CD4-positive, alpha-beta T cell treated with Interleukin-1 beta for 1 hour (primary cell): ENCODE measurements at regions not wholly inside any gene's neighbourhood (a gene's known extent, or its start where the extent isn't known, plus 50 kb on each side); places are given as distances from the start of the nearest gene placed in this dataset.
"Not testable (repeated sequence)": the region's sequence is repeated elsewhere in the genome, so short reads cannot be mapped to it uniquely, and the experiment has no call there.

Source experiments
- DNase-seq, 2 donors: peaks; one replicate each; pipeline ENCODE4 v3.0.0-alpha.2; 2020 to 2022

- DNase-seq = not testable (repeated sequence)
These were observed 132.7 kb upstream of the HSFY2 start for GRCh38 chrY:18906198-18906597.

GRCh38 chrY:18904296-18904695, 130.8 kb upstream of the HSFY2 start:
- DNase-seq = no peak

GRCh38 chrY:18891994-18892393, 118.5 kb upstream of the HSFY2 start:
- DNase-seq = no peak

- DNase-seq = no peak
These were observed 116.0 kb upstream of the HSFY2 start for GRCh38 chrY:18889548-18889947.

GRCh38 chrY:18884748-18885147, 111.2 kb upstream of the HSFY2 start:
- no peak for DNase-seq

- DNase-seq = not testable (repeated sequence)
These were observed 95.6 kb upstream of the HSFY2 start for GRCh38 chrY:18869145-18869544.

GRCh38 chrY:18866887-18867551, 93.5 kb upstream of the HSFY2 start:
- not testable (repeated sequence) for DNase-seq

- DNase-seq = not testable (repeated sequence)
These were observed 87.3 kb upstream of the HSFY2 start for GRCh38 chrY:18860856-18861255.

- not testable (repeated sequence) for DNase-seq
These were observed 85.1 kb upstream of the HSFY2 start for GRCh38 chrY:18858484-18859191.

GRCh38 chrY:18855184-18855583, 81.6 kb upstream of the HSFY2 start:
- DNase-seq = not testable (repeated sequence)

GRCh38 chrY:18853323-18853722, 79.8 kb upstream of the HSFY2 start:
- DNase-seq = not testable (repeated sequence)

- DNase-seq = not testable (repeated sequence)
These were observed 63.1 kb upstream of the HSFY2 start for GRCh38 chrY:18836643-18837042.
